H1 (cell line): ENCODE measurements at regions not wholly inside any gene's neighbourhood (a gene's known extent, or its start where the extent isn't known, plus 50 kb on each side); places are given as distances from the start of the nearest gene placed in this dataset.

Experiments used
- CTCF ChIA-PET: fragments of 300-600 bp; sonication (Branson Sonifier 250); formaldehyde crosslinking; loops from one replicate; lab custom pipeline; 2021; ENCODE audit not compliant: partially characterized antibody; lab: Charles Lee
- POLR2A ChIA-PET: fragments of 300-600 bp; sonication (Branson Sonifier 250); formaldehyde crosslinking; loops from one replicate; lab custom pipeline; 2021; ENCODE audit warnings: inconsistent platforms; ENCODE audit not compliant: partially characterized antibody; lab: Charles Lee
- DNase-seq, 2 experiments: peaks; one replicate each; pipeline versions ENCODE4 v3.0.0 to v3.0.0-alpha.2; 2010 to 2022; ENCODE audit warnings: low spot score in 2 of 2, low read depth in 1 of 2, mixed read lengths in 1 of 2
- FAIRE-seq: peaks from 2 replicates; lab custom pipeline; 2011; peaks lifted over from hg19 to GRCh38; lab: Jason Lieb, UNC
- H2AFZ ChIP-seq: 2 replicates; pipeline ENCODE4 v1.8.1; 2012; ENCODE audit warnings: low read length, inconsistent platforms
- H2AK5ac ChIP-seq: 2 replicates; pipeline ENCODE4 v1.6.1; 2013; ENCODE audit warnings: low read depth, low read length
- H2BK120ac ChIP-seq: replicated peaks from 2 replicates; pipeline ENCODE3; 2013; ENCODE audit warnings: low read depth, low read length, inconsistent platforms
- H2BK12ac ChIP-seq: 2 replicates; pipeline ENCODE4 v1.6.1; 2013; ENCODE audit warnings: low read depth, low read length
- H2BK15ac ChIP-seq: 2 replicates; pipeline ENCODE4 v1.6.1; 2013; ENCODE audit warnings: low read length
- H2BK20ac ChIP-seq: 2 replicates; pipeline ENCODE4 v1.6.1; 2013; ENCODE audit warnings: low read length
- H2BK5ac ChIP-seq: 2 replicates; pipeline ENCODE4 v1.6.1; 2013; ENCODE audit warnings: low read depth, low read length
- H3K14ac ChIP-seq: 2 replicates; pipeline ENCODE4 v1.6.1; 2013; ENCODE audit warnings: inconsistent platforms; ENCODE audit not compliant: insufficient read length
- H3K18ac ChIP-seq: 2 replicates; pipeline ENCODE4 v1.6.1; 2013; ENCODE audit warnings: low read length; ENCODE audit errors: extremely low read depth
- H3K23ac ChIP-seq: 2 replicates; pipeline ENCODE4 v1.6.1; 2013; ENCODE audit warnings: inconsistent platforms; ENCODE audit not compliant: insufficient read length
- H3K23me2 ChIP-seq: 2 replicates; pipeline ENCODE4 v1.6.1; 2013; ENCODE audit warnings: low read depth, low read length
- H3K27ac ChIP-seq: 2 replicates; pipeline ENCODE4 v1.6.1; 2011; ENCODE audit warnings: low read depth, low read length, inconsistent platforms
- H3K27me3 ChIP-seq, 4 experiments: replicated peaks in 1 of 4; 1 replicate in 1 of 4; 2 replicates in 3 of 4; pipeline versions ENCODE4 v1.6.1 to v1.8.1; 2011 to 2013; ENCODE audit warnings: low read length in 3 of 4, mild to moderate bottlenecking in 3 of 4, inconsistent platforms in 2 of 4, mixed read lengths in 2 of 4, moderate library complexity in 1 of 4; ENCODE audit not compliant: control insufficient read depth in 3 of 4, insufficient read depth in 3 of 4; ENCODE audit errors: extremely low read depth in 1 of 4
- H3K36me3 ChIP-seq, 4 experiments: 2 replicates each; pipeline versions ENCODE4 v1.6.1 to v1.8.1; 2011 to 2013; ENCODE audit warnings: mild to moderate bottlenecking in 4 of 4, low read length in 3 of 4, moderate library complexity in 2 of 4, control low read depth in 1 of 4, inconsistent platforms in 1 of 4; ENCODE audit not compliant: insufficient read depth in 4 of 4, control insufficient read depth in 2 of 4
- H3K4ac ChIP-seq: replicated peaks from 2 replicates; pipeline ENCODE3; 2013; ENCODE audit warnings: low read length, low read depth, mixed read lengths, inconsistent platforms; ENCODE audit not compliant: insufficient read length
- H3K4me1 ChIP-seq, 4 experiments: replicated peaks in 1 of 4; 1 replicate in 1 of 4; 2 replicates in 3 of 4; pipeline versions ENCODE4 v1.6.1 to v1.8.1; 2011 to 2013; ENCODE audit warnings: low read length in 3 of 4, inconsistent platforms in 2 of 4, mixed read lengths in 1 of 4; ENCODE audit not compliant: insufficient read depth in 4 of 4, control insufficient read depth in 3 of 4
- H3K4me2 ChIP-seq, 2 experiments: 2 replicates each; pipeline versions ENCODE4 v1.6.1 to v1.8.1; 2011 to 2013; ENCODE audit warnings: low read depth in 2 of 2, low read length in 2 of 2, control low read depth in 1 of 2, inconsistent platforms in 1 of 2, mild to moderate bottlenecking in 1 of 2; ENCODE audit not compliant: insufficient read depth in 1 of 2
- H3K4me3 ChIP-seq, 4 experiments: fragments of 200-600, 300-600 bp in 1 of 4; sonication (generic), shearing (Covaris generic), sonication (Bioruptor Twin) in 1 of 4; 2 replicates each; pipeline versions ENCODE4 v1.5.1 to v1.8.1; 2011 to 2016; ENCODE audit warnings: low read length in 4 of 4, low read depth in 3 of 4, control low read depth in 2 of 4, inconsistent platforms in 2 of 4, mild to moderate bottlenecking in 2 of 4, mixed read lengths in 1 of 4, moderate library complexity in 1 of 4; ENCODE audit not compliant: insufficient read depth in 2 of 4; ENCODE audit errors: extremely low read depth in 1 of 4
- H3K56ac ChIP-seq: replicated peaks from 2 replicates; pipeline ENCODE3; 2013; ENCODE audit warnings: low read depth, mild to moderate bottlenecking, mixed read lengths, low read length, inconsistent platforms; ENCODE audit not compliant: insufficient read length
- H3K79me1 ChIP-seq: 2 replicates; pipeline ENCODE4 v1.6.1; 2013; ENCODE audit warnings: low read depth, low read length, control low read depth
- H3K79me2 ChIP-seq, 2 experiments: 2 replicates each; pipeline versions ENCODE4 v1.6.1 to v1.8.1; 2012 to 2013; ENCODE audit warnings: low read length in 2 of 2, mild to moderate bottlenecking in 2 of 2, inconsistent platforms in 1 of 2; ENCODE audit not compliant: insufficient read depth in 2 of 2, control insufficient read depth in 1 of 2
- H3K9ac ChIP-seq, 4 experiments: replicated peaks in 1 of 4; 1 replicate in 1 of 4; 2 replicates in 3 of 4; pipeline versions ENCODE4 v1.6.1 to v1.8.1; 2011 to 2013; ENCODE audit warnings: low read depth in 3 of 4, low read length in 3 of 4, control low read depth in 2 of 4, mild to moderate bottlenecking in 2 of 4, moderate library complexity in 2 of 4, inconsistent platforms in 1 of 4; ENCODE audit errors: extremely low read depth in 1 of 4
- H3K9me3 ChIP-seq, 2 experiments: 2 replicates each; pipeline versions ENCODE4 v1.6.1 to v1.8.1; 2012 to 2013; ENCODE audit warnings: mild to moderate bottlenecking in 2 of 2, moderate library complexity in 2 of 2, control low read depth in 1 of 2, inconsistent platforms in 1 of 2, low read depth in 1 of 2, low read length in 1 of 2, mixed read lengths in 1 of 2; ENCODE audit not compliant: insufficient read depth in 2 of 2
- H4K20me1 ChIP-seq, 2 experiments: replicated peaks in 1 of 2; 2 replicates each; pipeline versions ENCODE3 to v1.8.1; 2011 to 2013; ENCODE audit warnings: inconsistent platforms in 2 of 2, low read length in 2 of 2, mild to moderate bottlenecking in 1 of 2; ENCODE audit not compliant: insufficient read depth in 2 of 2, control insufficient read depth in 1 of 2
- H4K5ac ChIP-seq: 2 replicates; pipeline ENCODE4 v1.6.1; 2013; ENCODE audit warnings: low read length, low read depth, mixed read lengths, inconsistent platforms; ENCODE audit not compliant: insufficient read length
- H4K8ac ChIP-seq: 2 replicates; pipeline ENCODE4 v1.8.0; 2013; ENCODE audit warnings: mild to moderate bottlenecking, moderate library complexity, low read length, inconsistent platforms; ENCODE audit not compliant: insufficient read depth; ENCODE audit errors: extremely low read depth
- H4K91ac ChIP-seq: replicated peaks from 2 replicates; pipeline ENCODE3; 2013; ENCODE audit warnings: low read length, mixed read lengths, inconsistent platforms; ENCODE audit not compliant: insufficient read length
- RAD21 ChIP-seq, 2 experiments: IDR thresholded peaks in 1 of 2; conservative IDR thresholded peaks in 1 of 2; 2 replicates each; pipeline ENCODE4 v1.6.1; 2011; ENCODE audit warnings: low read depth in 2 of 2, low read length in 2 of 2, improper control_type of control experiment in 1 of 2, inconsistent platforms in 1 of 2, mild to moderate bottlenecking in 1 of 2, moderate library complexity in 1 of 2
- SP1 ChIP-seq: IDR thresholded peaks from 2 replicates; pipeline ENCODE4 v1.6.1; 2011; ENCODE audit warnings: low read depth, low read length
- WGBS, 2 experiments: shearing (Covaris generic) in 1 of 2; methylation state at CpG; one replicate each; pipeline versions ENCODE4 v1.1.6 to v1.1.7; 2013 to 2015; ENCODE audit warnings: low lambda C conversion rate in 2 of 2, mixed read lengths in 2 of 2, inconsistent platforms in 1 of 2, low coverage in 1 of 2, missing lambda C conversion rate in 1 of 2; ENCODE audit not compliant: insufficient replicate concordance in 2 of 2, insufficient coverage in 1 of 2, insufficient read length in 1 of 2; ENCODE audit errors: extremely low coverage in 1 of 2, missing lambda C conversion rate in 1 of 2; 5-methylcytosine and 5-hydroxymethylcytosine counted together

DNA sequence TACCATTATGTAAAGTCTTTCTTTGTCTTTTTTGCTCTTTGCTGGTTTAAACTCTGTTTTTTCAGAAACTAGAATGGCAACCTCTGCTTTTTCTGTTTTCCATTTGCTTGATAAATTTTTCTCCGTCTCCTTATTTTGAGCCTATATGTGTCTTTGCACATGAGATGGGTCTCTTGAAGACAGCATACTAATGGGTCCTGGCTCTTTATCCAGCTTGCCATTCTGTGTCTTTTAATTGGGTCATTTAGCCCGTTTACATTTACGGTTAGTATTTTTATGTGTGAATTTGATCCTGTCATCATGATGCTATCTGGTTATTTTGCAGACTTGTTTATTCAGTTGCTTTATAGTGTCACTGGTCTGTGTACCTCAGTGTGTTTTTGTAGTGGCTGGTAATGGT is 207.9 kb upstream of the TMEM260 start:
- Histone ChIP-seq H3K4me2 (no peak overlapping the region), H3K9me3 (no peaks in the 10 kb centered on the region), H4K20me1 (no peaks in the 10 kb centered on the region), H2AFZ (no peak overlapping the region), H4K8ac (no peak overlapping the region), H3K4me3 (no peak overlapping the region), H4K91ac (no peak overlapping the region), H2BK120ac (no peak overlapping the region), H3K18ac (no peak overlapping the region), H3K14ac (no peak overlapping the region), H3K27me3 (no peaks in the 10 kb centered on the region), H3K56ac (no peak overlapping the region), H2AK5ac (no peak overlapping the region), H3K23me2 (no peaks in the 10 kb centered on the region), H3K4ac (no peak overlapping the region), H3K79me2 (no peaks in the 10 kb centered on the region), H3K4me1 (peaks cover 0 to 3% (median under 1%) of the 10 kb centered on the region in 4 experiments; a peak in 2 of 7 replicates), H4K5ac (no peak overlapping the region), H3K27ac (no peak overlapping the region), H2BK20ac (no peak overlapping the region), H3K9ac (no peak overlapping the region), H3K23ac (no peak overlapping the region), H2BK15ac (no peak overlapping the region), H3K79me1 (no peaks in the 10 kb centered on the region), H2BK12ac (no peak overlapping the region), H2BK5ac (no peak overlapping the region), H3K36me3 (no peaks in the 10 kb centered on the region)
- no peak for DNase-seq
- ChIA-PET POLR2A (no interaction called here), CTCF (interaction anchor here (0.8 kb wide), 1 partner anchor 639 kb away, joined by 3 read pairs; no protein-coding TSS in a partner anchor)
- WGBS, 2 experiments = 92% methylated on average over 3 of the region's 3 CpGs; no CpG with 5 or more reads in 1 of the 2 experiments
- TF ChIP-seq SP1 (no peak), RAD21 (IDR thresholded peaks at IDR 0.05 in 1 of 2, conservative IDR thresholded peaks at IDR 0.05 in 1 of 2; ENCODE audit: low read depth in 2 of 2, low read length in 2 of 2) (no peak)
- no peak for FAIRE-seq
